HCT116 (cell line): ENCODE measurements at regions not wholly inside any gene's neighbourhood (a gene's known extent, or its start where the extent isn't known, plus 50 kb on each side); places are given as distances from the start of the nearest gene placed in this dataset.
A peak's percentile ranks its signal among the peaks of the same experiment; 100 is the strongest.

Source experiments
- ATAC-seq: fragments of 200-7000 bp; cut with Tn5 transposase; 2 replicates; pipeline ENCODE4 v1.9.1; 2020; ENCODE audit warnings: mild to moderate bottlenecking, moderate library complexity
- BruUV-seq: library from RNA; stranded (reverse); fragments of 400-500 nt; replicated peaks from 2 replicates; lab custom pipeline; 2021; lab: Mats Ljungman, UMichigan
- CTCF ChIA-PET: fragments of 300-600 bp; sonication (Branson Sonifier 250); formaldehyde crosslinking; loops from one replicate; lab custom pipeline; 2021; ENCODE audit warnings: antibody characterized with exemption; lab: Charles Lee
- POLR2A ChIA-PET: fragments of 300-600, 350-600 bp; sonication (Branson Sonifier 250); formaldehyde crosslinking; loops from one replicate; lab custom pipeline; 2021; ENCODE audit warnings: antibody characterized with exemption; lab: Charles Lee
- RAD21 ChIA-PET, 2 experiments: fragments of 300-600 bp; sonication (Branson Sonifier 250); formaldehyde crosslinking; loops; one replicate each; lab custom pipeline; 2023; ENCODE audit warnings: low total read pairs in 2 of 2; ENCODE audit not compliant: uncharacterized antibody in 2 of 2, unreplicated experiment in 2 of 2, low non-redundant PET in 1 of 2; lab: Charles Lee
- DNase-seq: peaks from one replicate; pipeline ENCODE4 v3.0.0-alpha.2; 2010; ENCODE audit warnings: low read depth, low spot score
- H2AFZ ChIP-seq: fragments of 200-600 bp; shearing (Covaris generic), sonication (generic); 2 replicates; pipeline ENCODE4 v1.6.1; 2017; ENCODE audit warnings: low read depth, mixed run types, mixed read lengths, antibody characterized with exemption, low read length; ENCODE audit not compliant: poor library complexity, severe bottlenecking
- H3K27ac ChIP-seq: 2 replicates; pipeline ENCODE4 v1.5.1; 2012; ENCODE audit warnings: low read depth, low read length
- H3K27me3 ChIP-seq: fragments of 200-600 bp; sonication (generic); 2 replicates; pipeline ENCODE4 v1.6.1; 2016; ENCODE audit warnings: mixed run types, low read length, mixed read lengths; ENCODE audit not compliant: insufficient read depth
- H3K36me3 ChIP-seq, 2 experiments: fragments of 200-500 bp in 1 of 2; fragments of 200-600 bp in 1 of 2; sonication (Bioruptor generic) in 1 of 2; sonication (generic) in 1 of 2; 2 replicates each; pipeline versions ENCODE4 v1.5.1 to v1.6.1; 2014 to 2016; ENCODE audit warnings: low read length in 2 of 2, inconsistent platforms in 1 of 2, mixed read lengths in 1 of 2, mixed run types in 1 of 2; ENCODE audit not compliant: insufficient read depth in 2 of 2, control insufficient read depth in 1 of 2
- H3K4me1 ChIP-seq, 2 experiments: fragments of 200-600 bp in 1 of 2; sonication (generic) in 1 of 2; 2 replicates each; pipeline versions ENCODE4 v1.5.1 to v1.6.1; 2012 to 2017; ENCODE audit warnings: low read length in 2 of 2, inconsistent platforms in 1 of 2, mild to moderate bottlenecking in 1 of 2, mixed read lengths in 1 of 2, mixed run types in 1 of 2, moderate library complexity in 1 of 2; ENCODE audit not compliant: insufficient read depth in 2 of 2, control insufficient read depth in 1 of 2
- H3K4me2 ChIP-seq: fragments of 200-600 bp; sonication (generic); 2 replicates; pipeline ENCODE4 v1.6.1; 2017; ENCODE audit warnings: mixed run types, low read length, mixed read lengths
- H3K4me3 ChIP-seq, 2 experiments: fragments of 200-600 bp in 1 of 2; sonication (generic) in 1 of 2; replicated peaks in 1 of 2; 2 replicates each; pipeline ENCODE4 v1.5.1; 2011 to 2016; ENCODE audit warnings: low read length in 2 of 2, control low read depth in 1 of 2, low read depth in 1 of 2, mild to moderate bottlenecking in 1 of 2, mixed read lengths in 1 of 2, mixed run types in 1 of 2
- H3K79me2 ChIP-seq: fragments of 200-600 bp; sonication (generic); 2 replicates; pipeline ENCODE4 v1.6.1; 2017; ENCODE audit warnings: mild to moderate bottlenecking, mixed run types, low read length, moderate library complexity, mixed read lengths; ENCODE audit not compliant: insufficient read depth
- H3K9ac ChIP-seq: fragments of 200-600 bp; sonication (generic); 2 replicates; pipeline ENCODE4 v1.6.1; 2016; ENCODE audit warnings: low read length, mixed read lengths
- H3K9me2 ChIP-seq: fragments of 200-600 bp; sonication (generic), shearing (Covaris generic); 2 replicates; pipeline ENCODE4 v1.6.1; 2017; ENCODE audit warnings: mixed run types, mild to moderate bottlenecking, moderate library complexity; ENCODE audit not compliant: insufficient read depth
- H3K9me3 ChIP-seq, 2 experiments: fragments of 200-500 bp in 1 of 2; fragments of 200-600 bp in 1 of 2; sonication (Bioruptor generic) in 1 of 2; sonication (generic) in 1 of 2; 2 replicates each; pipeline ENCODE4 v1.6.1; 2014 to 2017; ENCODE audit warnings: low read length in 2 of 2, mixed read lengths in 2 of 2, inconsistent platforms in 1 of 2, low read depth in 1 of 2, mild to moderate bottlenecking in 1 of 2, mixed run types in 1 of 2, moderate library complexity in 1 of 2; ENCODE audit not compliant: control insufficient read depth in 1 of 2, insufficient read depth in 1 of 2
- H4K20me1 ChIP-seq: fragments of 200-600 bp; sonication (generic), shearing (Covaris generic); 2 replicates; pipeline ENCODE4 v1.6.1; 2017; ENCODE audit warnings: mixed run types, mild to moderate bottlenecking, moderate library complexity; ENCODE audit not compliant: insufficient read depth
- CBX3 ChIP-seq: IDR thresholded peaks from 2 replicates; pipeline ENCODE4 v1.6.1; 2012; ENCODE audit warnings: low read depth
- EZH2 ChIP-seq: fragments of 200-600 bp; sonication (generic); IDR thresholded peaks from 2 replicates; pipeline ENCODE4 v1.6.1; 2017; ENCODE audit warnings: antibody characterized with exemption, mixed run types
- FOSL1 ChIP-seq: IDR thresholded peaks from 2 replicates; pipeline ENCODE4 v1.6.1; 2012; ENCODE audit warnings: low read depth
- JUND ChIP-seq: IDR thresholded peaks from 2 replicates; pipeline ENCODE4 v1.6.1; 2012
- POLR2A ChIP-seq: IDR thresholded peaks from 2 replicates; pipeline ENCODE4 v1.7.0; 2011; ENCODE audit warnings: borderline replicate concordance; ENCODE audit not compliant: insufficient read depth, insufficient read length; ENCODE audit errors: extremely low read depth
- RAD21 ChIP-seq: IDR thresholded peaks from 2 replicates; pipeline ENCODE4 v1.6.1; 2012; ENCODE audit warnings: low read depth, mild to moderate bottlenecking
- SRF ChIP-seq: IDR thresholded peaks from 2 replicates; pipeline ENCODE4 v1.6.1; 2012; ENCODE audit warnings: low read depth
- YY1 ChIP-seq: IDR thresholded peaks from 2 replicates; pipeline ENCODE4 v1.6.1; 2011; ENCODE audit warnings: low read length, low read depth, moderate library complexity, mild to moderate bottlenecking; ENCODE audit not compliant: insufficient replicate concordance; ENCODE audit errors: extremely low read depth
- ZFX ChIP-seq: fragments of 450-650 bp; IDR thresholded peaks from 2 replicates; pipeline ENCODE4 v1.6.1; 2017
- intact Hi-C: fragments of 100-400 bp; cut with micrococcal nuclease; formaldehyde crosslinking; loops from 2 replicates; pipeline ENCODE4 v1.10.0; 2022
- TF ChIP-seq, protein P1 (sequence below): IDR thresholded peaks from 2 replicates; pipeline ENCODE4 v1.6.1; 2012
- TF ChIP-seq, protein P2 (sequence below): IDR thresholded peaks from 2 replicates; pipeline ENCODE4 v1.6.1; 2011; ENCODE audit warnings: mild to moderate bottlenecking, low read length, moderate library complexity; ENCODE audit not compliant: insufficient replicate concordance; ENCODE audit errors: extremely low read depth

DNA sequence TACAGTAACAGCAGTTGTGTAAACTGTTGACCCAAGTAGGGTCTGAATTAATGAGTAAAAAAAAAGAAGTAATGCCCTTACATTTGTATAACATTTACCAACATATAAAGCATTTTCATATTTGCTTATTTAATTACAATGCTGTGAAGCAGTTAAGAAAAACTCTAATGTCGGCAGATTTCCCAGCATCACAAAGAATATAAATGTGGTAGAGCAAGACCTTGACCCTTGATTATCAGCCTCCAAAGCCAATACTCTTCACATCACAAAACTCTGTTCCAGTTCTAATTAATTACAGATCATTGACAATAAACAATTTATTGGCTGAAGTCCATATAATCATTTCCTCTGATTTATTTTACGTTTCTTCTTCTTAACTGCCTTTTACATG, 130.2 kb downstream of the DUSP10 start (continued):
- TF ChIP-seq RAD21 (no peak), POLR2A (no peak), FOSL1 (no peak)
- TF ChIP-seq, protein P1, sequence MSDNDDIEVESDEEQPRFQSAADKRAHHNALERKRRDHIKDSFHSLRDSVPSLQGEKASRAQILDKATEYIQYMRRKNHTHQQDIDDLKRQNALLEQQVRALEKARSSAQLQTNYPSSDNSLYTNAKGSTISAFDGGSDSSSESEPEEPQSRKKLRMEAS: no peak

DNA sequence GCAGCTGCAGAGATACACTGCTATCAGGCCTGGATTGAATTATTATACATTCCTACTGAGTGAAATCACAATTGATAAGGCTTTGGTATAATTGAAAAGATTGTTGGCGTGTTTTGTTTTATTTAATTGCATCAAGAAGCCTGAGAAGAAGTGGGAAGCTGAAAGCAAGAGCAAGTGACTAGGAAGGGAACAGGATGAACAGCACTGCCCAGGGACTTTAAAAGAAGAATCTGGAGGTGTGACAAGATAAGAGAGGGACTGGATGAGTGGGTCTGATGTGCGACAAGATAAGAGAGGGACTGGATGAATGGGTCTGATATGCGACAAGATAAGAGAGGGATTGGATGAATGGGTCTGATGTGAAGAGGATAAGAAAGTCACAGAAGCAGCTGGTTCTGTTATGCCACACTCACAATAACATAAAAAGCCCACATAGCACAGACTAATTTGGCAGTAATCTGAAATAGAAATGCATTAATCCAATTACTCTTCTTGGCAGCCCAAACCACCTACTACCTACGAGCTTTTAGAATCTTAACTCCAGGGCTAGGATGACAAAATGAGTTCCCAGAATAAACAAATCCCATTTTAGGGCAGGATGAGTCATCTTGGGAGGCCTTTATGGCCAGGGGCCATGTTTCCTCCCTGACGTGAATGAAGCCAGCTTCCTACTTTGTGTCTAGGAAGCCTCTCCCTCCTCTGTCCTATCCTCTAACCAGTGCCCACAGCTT, 129.7 kb downstream of the DUSP10 start:
- Histone ChIP-seq H3K4me3 (no peak overlapping the region), H4K20me1 (no peaks in the 10 kb centered on the region), H3K79me2 (no peaks in the 10 kb centered on the region)
- POLR2A ChIA-PET: no interaction called here
- TF ChIP-seq CBX3: no peak
- peak; percentile 36 for TF ChIP-seq YY1
- TF ChIP-seq EZH2: no peak
- peak; percentile 54 for TF ChIP-seq JUND
- TF ChIP-seq, protein P2, sequence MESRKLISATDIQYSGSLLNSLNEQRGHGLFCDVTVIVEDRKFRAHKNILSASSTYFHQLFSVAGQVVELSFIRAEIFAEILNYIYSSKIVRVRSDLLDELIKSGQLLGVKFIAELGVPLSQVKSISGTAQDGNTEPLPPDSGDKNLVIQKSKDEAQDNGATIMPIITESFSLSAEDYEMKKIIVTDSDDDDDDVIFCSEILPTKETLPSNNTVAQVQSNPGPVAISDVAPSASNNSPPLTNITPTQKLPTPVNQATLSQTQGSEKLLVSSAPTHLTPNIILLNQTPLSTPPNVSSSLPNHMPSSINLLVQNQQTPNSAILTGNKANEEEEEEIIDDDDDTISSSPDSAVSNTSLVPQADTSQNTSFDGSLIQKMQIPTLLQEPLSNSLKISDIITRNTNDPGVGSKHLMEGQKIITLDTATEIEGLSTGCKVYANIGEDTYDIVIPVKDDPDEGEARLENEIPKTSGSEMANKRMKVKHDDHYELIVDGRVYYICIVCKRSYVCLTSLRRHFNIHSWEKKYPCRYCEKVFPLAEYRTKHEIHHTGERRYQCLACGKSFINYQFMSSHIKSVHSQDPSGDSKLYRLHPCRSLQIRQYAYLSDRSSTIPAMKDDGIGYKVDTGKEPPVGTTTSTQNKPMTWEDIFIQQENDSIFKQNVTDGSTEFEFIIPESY: no peak
- TF ChIP-seq SRF: peak; percentile 86
- TF ChIP-seq FOSL1: peak; percentile 56
- no peak for TF ChIP-seq ZFX
- TF ChIP-seq, all 23 proteins: peak for 4
- BruUV-seq: no TSS peak
- H3K9me2 ChIP-seq: no peaks in the 10 kb centered on the region
- no peaks in the 10 kb centered on the region for H3K9me3 ChIP-seq
- H2AFZ ChIP-seq: peak overlapping the region; percentile 99
- peaks cover 4 to 9% of the 10 kb centered on the region in 2 experiments; a peak in 3 of 4 replicates for H3K4me1 ChIP-seq
- ATAC-seq (0 out of 2 replicates have a peak, but pooled peaks have one; percentile 36), DNase-seq (peak; percentile 15)
- no peak overlapping the region for H3K9ac ChIP-seq
- intact Hi-C loops: no loop called here
- no peaks in the 10 kb centered on the region for H3K36me3 ChIP-seq
- H3K4me2 ChIP-seq: peak overlapping the region; percentile 43
- H3K27me3 ChIP-seq: no peaks in the 10 kb centered on the region
- RAD21 ChIA-PET: no interaction called here
- CTCF ChIA-PET: no interaction called here
- no peak overlapping the region for H3K27ac ChIP-seq
